Urinary bladder (tissue), 3 donors: ENCODE measurements at regions not wholly inside any gene's neighbourhood (a gene's known extent, or its start where the extent isn't known, plus 50 kb on each side); places are given as distances from the start of the nearest gene placed in this dataset.
"Not testable (repeated sequence)": the region's sequence is repeated elsewhere in the genome, so short reads cannot be mapped to it uniquely, and the experiment has no call there.

Experiments
- DNase-seq: peaks from one replicate; pipeline ENCODE4 v3.0.0-alpha.2; 2015; ENCODE audit errors: extremely low spot score
- H3K27ac ChIP-seq: one replicate; pipeline ENCODE4 v1.5.1; 2013; ENCODE audit warnings: low read depth, mild to moderate bottlenecking, moderate library complexity
- H3K36me3 ChIP-seq: one replicate; pipeline ENCODE4 v1.6.1; 2013; ENCODE audit warnings: mild to moderate bottlenecking, moderate library complexity; ENCODE audit not compliant: insufficient read depth
- H3K4me1 ChIP-seq: one replicate; pipeline ENCODE4 v1.6.1; 2013; ENCODE audit warnings: mild to moderate bottlenecking, moderate library complexity; ENCODE audit not compliant: insufficient read depth
- H3K4me3 ChIP-seq: one replicate; pipeline ENCODE4 v1.5.1; 2013; ENCODE audit warnings: low read depth, low read length
- WGBS: extraction: QIAGEN DNeasy Blood & Tissue Kit; methylation state at CpG from one replicate; pipeline ENCODE4 v1.1.7; 2013; 5-methylcytosine and 5-hydroxymethylcytosine counted together
- donor health status: healthy with polysubstance abuse.
- donor health status: healthy.

- no peak overlapping the region for H3K27ac ChIP-seq
- no peak for DNase-seq
- no peaks in the 10 kb centered on the region for H3K36me3 ChIP-seq
- 72% methylated on average over 3 of the region's 3 CpGs for WGBS
- no peaks in the 10 kb centered on the region for H3K4me1 ChIP-seq
- no peak overlapping the region for H3K4me3 ChIP-seq
Observed at GRCh38 chr4:130073145-130073790, 977.3 kb downstream of the C4orf33 start.

GRCh38 chr4:130074096-130074495, 978.1 kb downstream of the C4orf33 start:
- H3K4me3 ChIP-seq, result no peak overlapping the region
- WGBS, result 90% methylated on average over 5 of the region's 5 CpGs
- no peaks in the 10 kb centered on the region for H3K36me3 ChIP-seq
- H3K4me1 ChIP-seq, result no peaks in the 10 kb centered on the region
- H3K27ac ChIP-seq, result no peak overlapping the region
- DNase-seq, result no peak

- H3K27ac ChIP-seq, result no peak overlapping the region
- H3K4me3 ChIP-seq, result no peak overlapping the region
- DNase-seq, result no peak
- WGBS, result 83% methylated on average over 1 of the region's 1 CpG
- H3K4me1 ChIP-seq, result no peaks in the 10 kb centered on the region
- no peaks in the 10 kb centered on the region for H3K36me3 ChIP-seq
Observed at GRCh38 chr4:130077275-130077674, 981.3 kb downstream of the C4orf33 start.

- not testable (repeated sequence) for H3K4me3 ChIP-seq, DNase-seq, H3K27ac ChIP-seq, H3K36me3 ChIP-seq, H3K4me1 ChIP-seq
- 65% methylated on average over 2 of the region's 2 CpGs for WGBS
Observed at GRCh38 chr4:130079027-130079426, 983.1 kb downstream of the C4orf33 start.

GRCh38 chr4:130080872-130081451, 985.0 kb downstream of the C4orf33 start:
- Histone ChIP-seq H3K27ac (no peak overlapping the region), H3K4me1 (no peaks in the 10 kb centered on the region), H3K36me3 (no peaks in the 10 kb centered on the region), H3K4me3 (no peak overlapping the region)
- DNase-seq, result no peak
- 76% methylated on average over 4 of the region's 4 CpGs for WGBS

GRCh38 chr4:130090427-130090826, 994.5 kb downstream of the C4orf33 start:
- Histone ChIP-seq H3K36me3 (no peaks in the 10 kb centered on the region), H3K4me1 (no peaks in the 10 kb centered on the region), H3K4me3 (no peak overlapping the region), H3K27ac (no peak overlapping the region)
- WGBS, result 92% methylated on average over 22 of the region's 22 CpGs
- no peak for DNase-seq

GRCh38 chr4:130092187-130093015, 996.4 kb downstream of the C4orf33 start:
- 62% methylated on average over 8 of the region's 8 CpGs for WGBS
- Histone ChIP-seq H3K36me3 (no peaks in the 10 kb centered on the region), H3K27ac (no peak overlapping the region), H3K4me3 (no peak overlapping the region), H3K4me1 (no peaks in the 10 kb centered on the region)
- no peak for DNase-seq

- H3K27ac ChIP-seq, result no peak overlapping the region
- DNase-seq, result no peak
Observed at GRCh38 chr4:130099105-130099504, 1003.2 kb downstream of the C4orf33 start.

GRCh38 chr4:130110189-130110588, 1014.2 kb downstream of the C4orf33 start:
- no peak for DNase-seq
- H3K4me3 ChIP-seq, result no peak overlapping the region
- H3K4me1 ChIP-seq, result no peaks in the 10 kb centered on the region
- no peaks in the 10 kb centered on the region for H3K36me3 ChIP-seq
- H3K27ac ChIP-seq, result no peak overlapping the region

More at GRCh38 chr4:130099105-130099504, 1003.2 kb downstream of the C4orf33 start:
- Histone ChIP-seq H3K36me3 (no peaks in the 10 kb centered on the region), H3K4me1 (no peaks in the 10 kb centered on the region), H3K4me3 (no peak overlapping the region)
- 45% methylated on average over 1 of the region's 1 CpG for WGBS

- DNase-seq, result no peak
- H3K4me3 ChIP-seq, result no peak overlapping the region
- no peaks in the 10 kb centered on the region for H3K4me1 ChIP-seq
- WGBS, result 48% methylated on average over 1 of the region's 1 CpG
- no peak overlapping the region for H3K27ac ChIP-seq
- no peaks in the 10 kb centered on the region for H3K36me3 ChIP-seq
Observed at GRCh38 chr4:130110770-130111169, 1014.8 kb downstream of the C4orf33 start.

GRCh38 chr4:130124066-130124465, 1028.1 kb downstream of the C4orf33 start:
- Histone ChIP-seq H3K27ac (no peak overlapping the region), H3K4me3 (no peak overlapping the region), H3K36me3 (no peaks in the 10 kb centered on the region), H3K4me1 (no peaks in the 10 kb centered on the region)
- 25% methylated on average over 4 of the region's 4 CpGs for WGBS
- DNase-seq, result no peak

- no peaks in the 10 kb centered on the region for H3K4me1 ChIP-seq
- no peak overlapping the region for H3K4me3 ChIP-seq
- no peaks in the 10 kb centered on the region for H3K36me3 ChIP-seq
- no peak for DNase-seq
- WGBS, result 46% methylated on average over 5 of the region's 5 CpGs
- no peak overlapping the region for H3K27ac ChIP-seq
Observed at GRCh38 chr4:130125467-130125866, 1029.5 kb downstream of the C4orf33 start.

GRCh38 chr4:130127297-130127696, 1031.3 kb downstream of the C4orf33 start:
- Histone ChIP-seq H3K4me1 (no peaks in the 10 kb centered on the region), H3K4me3 (no peak overlapping the region), H3K27ac (no peak overlapping the region), H3K36me3 (no peaks in the 10 kb centered on the region)
- no peak for DNase-seq

- no peaks in the 10 kb centered on the region for H3K4me1 ChIP-seq
- H3K36me3 ChIP-seq, result no peaks in the 10 kb centered on the region
- 94% methylated on average over 3 of the region's 3 CpGs for WGBS
- DNase-seq, result no peak
- H3K4me3 ChIP-seq, result no peak overlapping the region
- H3K27ac ChIP-seq, result no peak overlapping the region
Observed at GRCh38 chr4:130131536-130131935, 1035.6 kb downstream of the C4orf33 start.
